ENCODE measurements at regions not wholly inside any gene's neighbourhood (a gene's known extent, or its start where the extent isn't known, plus 50 kb on each side); places are given as distances from the start of the nearest gene placed in this dataset.

GRCh38 chr13:105972306-105972721 is 563.1 kb downstream of the EFNB2 start:
- no peak for DNase-seq

DNA sequence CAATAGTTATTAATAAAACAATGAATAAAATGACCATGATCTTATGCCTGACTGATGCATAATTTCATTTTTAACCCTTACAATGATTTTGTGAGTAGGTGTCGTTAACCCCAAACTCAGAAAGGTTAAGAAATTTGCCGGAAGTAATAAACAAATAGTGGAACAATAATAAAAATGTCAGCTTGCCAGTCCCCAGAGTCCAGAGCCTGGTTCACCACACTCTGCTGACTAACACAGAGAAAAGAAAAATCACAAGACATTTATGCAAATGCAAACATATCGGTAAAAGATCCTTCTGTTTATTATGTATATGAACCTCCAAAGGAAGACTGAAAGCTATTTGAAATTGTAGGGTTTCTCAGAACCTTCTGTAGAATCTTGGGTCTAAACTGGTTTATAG is 563.7 kb downstream of the EFNB2 start:
- no peak for DNase-seq

GRCh38 chr13:105971312-105971711 is 564.1 kb downstream of the EFNB2 start:
- no peak for DNase-seq

DNA sequence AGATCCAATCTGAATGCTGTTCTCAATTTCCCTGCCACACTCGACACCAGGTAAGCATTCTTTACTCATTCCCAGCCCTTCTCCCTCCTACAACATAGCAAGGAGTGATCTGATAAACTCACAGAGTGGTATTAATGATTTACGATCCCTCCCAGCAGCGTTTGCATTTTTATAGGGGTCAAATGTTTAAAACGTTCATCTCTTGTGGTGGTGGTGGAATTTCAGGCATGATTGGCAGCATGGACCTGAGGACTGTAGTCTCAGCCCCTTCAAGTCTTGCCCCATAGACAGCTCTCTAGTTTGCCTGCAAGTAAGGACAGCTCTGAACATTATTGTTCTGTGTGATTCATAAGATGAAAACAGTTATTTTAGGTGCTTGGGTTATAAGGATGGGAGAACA is 565.7 kb downstream of the EFNB2 start:
- peak; percentile 80 for DNase-seq

DNA sequence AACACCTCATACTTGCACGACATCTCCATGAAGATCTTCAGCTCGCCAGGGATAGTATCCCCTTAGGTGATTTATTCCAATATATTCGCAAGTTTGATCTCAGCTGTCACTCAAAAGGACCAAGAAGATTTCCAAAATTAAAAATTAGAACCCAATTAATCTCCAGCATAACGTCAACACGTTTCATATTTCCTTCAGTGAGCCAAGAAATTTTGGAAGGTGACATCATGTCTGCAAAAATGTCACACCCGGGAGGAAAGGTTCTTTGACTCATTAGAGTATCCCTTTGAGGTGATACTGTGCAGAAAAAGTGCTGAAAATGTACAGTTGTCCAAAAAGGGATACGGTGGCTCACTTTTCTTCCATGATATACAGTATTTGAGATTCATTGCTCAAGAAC is 569.6 kb downstream of the EFNB2 start:
- DNase-seq: no peak

GRCh38 chr13:105962080-105962479 is 573.4 kb downstream of the EFNB2 start:
- DNase-seq: no peak

- DNase-seq: no peak
Observed at GRCh38 chr13:105961438-105961837, 574.0 kb downstream of the EFNB2 start.

GRCh38 chr13:105960326-105960725 is 575.1 kb downstream of the EFNB2 start:
- no peak for DNase-seq

- no peak for DNase-seq
Observed at GRCh38 chr13:105959876-105960275, 575.6 kb downstream of the EFNB2 start.

- no peak for DNase-seq
Observed at GRCh38 chr13:105957769-105958438, 577.6 kb downstream of the EFNB2 start.

DNA sequence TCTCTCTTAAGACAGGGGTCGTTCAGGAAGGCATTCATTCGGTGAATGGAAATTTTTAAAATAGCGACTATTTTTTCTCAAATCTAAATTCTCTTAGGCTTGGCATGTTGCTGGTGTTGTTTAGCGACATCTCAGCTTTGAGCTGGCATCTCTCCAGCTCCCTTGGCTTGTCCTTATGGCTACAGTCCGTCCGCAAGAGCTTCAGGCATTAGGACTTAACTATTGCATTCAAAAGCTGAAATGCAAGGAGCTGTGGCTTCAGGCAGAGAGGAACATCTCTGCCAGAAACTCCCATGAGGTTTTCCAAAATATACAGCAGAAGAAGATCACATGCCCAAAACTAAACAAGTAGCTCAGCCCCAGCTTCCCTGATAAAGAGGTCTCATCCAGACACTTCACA is 578.5 kb downstream of the EFNB2 start:
- no peak for DNase-seq

GRCh38 chr13:105952973-105953290 is 582.5 kb downstream of the EFNB2 start:
- DNase-seq: no peak

GRCh38 chr13:105952233-105952972 is 583.1 kb downstream of the EFNB2 start:
- no peak for DNase-seq

DNA sequence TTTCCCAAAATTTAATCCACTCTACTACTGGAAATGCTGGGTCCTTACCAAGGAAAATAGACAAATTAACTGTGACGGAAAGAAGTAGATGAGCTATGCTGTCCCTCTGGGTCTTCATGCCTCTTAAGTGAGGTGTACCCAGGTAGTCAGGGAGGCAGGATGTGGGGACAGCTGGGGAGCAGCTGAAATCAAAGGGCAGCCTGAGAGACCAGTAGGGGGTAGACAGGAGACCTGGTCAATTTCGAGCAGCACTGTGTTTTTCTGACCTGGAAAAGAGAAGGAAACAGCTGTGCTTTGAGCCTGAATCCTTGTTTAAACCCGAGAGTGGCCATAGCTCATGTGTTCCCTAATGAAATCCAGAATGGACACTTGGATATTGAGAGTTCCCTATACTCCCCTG is 587.3 kb downstream of the EFNB2 start:
- DNase-seq: no peak

- DNase-seq: no peak
Observed at GRCh38 chr13:105940882-105941281, 594.6 kb downstream of the EFNB2 start.

- DNase-seq: no peak
Observed at GRCh38 chr13:105937451-105937850, 598.0 kb downstream of the EFNB2 start.

DNA sequence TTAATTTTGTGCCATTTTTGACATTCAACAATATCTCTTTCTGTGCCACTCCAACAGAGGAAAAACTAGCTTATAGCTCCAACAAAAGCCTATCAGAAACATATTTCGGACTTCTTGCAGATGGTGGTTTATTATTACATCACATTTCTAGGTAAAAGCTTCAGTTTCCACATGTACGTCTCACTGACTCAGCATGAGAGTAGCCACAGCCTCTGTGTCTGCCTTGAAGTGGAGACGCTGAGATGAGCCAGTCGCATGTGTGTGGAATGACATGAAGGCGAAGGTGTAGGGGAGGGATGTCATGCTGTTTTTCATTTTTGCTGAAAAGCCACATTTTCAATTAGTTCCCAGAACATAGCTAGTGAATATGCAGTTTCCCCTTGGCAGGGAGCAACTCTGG is 598.6 kb downstream of the EFNB2 start:
- no peak for DNase-seq

DNA sequence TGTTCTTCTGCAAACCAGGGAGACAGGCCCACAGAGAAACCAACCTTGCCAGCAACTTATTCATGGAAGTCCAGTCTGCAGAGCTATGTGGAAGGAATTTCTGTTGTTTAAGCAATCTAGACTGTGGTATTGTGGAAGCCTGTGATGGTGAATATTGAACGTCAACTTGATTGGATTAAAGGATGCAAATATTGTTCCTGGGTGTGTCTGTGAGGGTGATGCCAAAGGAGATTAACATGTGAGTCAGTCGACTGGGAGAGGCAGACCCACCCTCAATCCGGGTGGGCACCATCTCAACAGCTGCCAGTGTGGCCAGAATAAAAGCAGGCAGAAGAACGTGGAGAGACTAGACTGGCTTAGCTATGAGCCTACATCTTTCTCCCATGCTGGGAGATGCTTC is 606.0 kb downstream of the EFNB2 start:
- DNase-seq: no peak

GRCh38 chr13:105928901-105929300 is 606.6 kb downstream of the EFNB2 start:
- DNase-seq: no peak

DNA sequence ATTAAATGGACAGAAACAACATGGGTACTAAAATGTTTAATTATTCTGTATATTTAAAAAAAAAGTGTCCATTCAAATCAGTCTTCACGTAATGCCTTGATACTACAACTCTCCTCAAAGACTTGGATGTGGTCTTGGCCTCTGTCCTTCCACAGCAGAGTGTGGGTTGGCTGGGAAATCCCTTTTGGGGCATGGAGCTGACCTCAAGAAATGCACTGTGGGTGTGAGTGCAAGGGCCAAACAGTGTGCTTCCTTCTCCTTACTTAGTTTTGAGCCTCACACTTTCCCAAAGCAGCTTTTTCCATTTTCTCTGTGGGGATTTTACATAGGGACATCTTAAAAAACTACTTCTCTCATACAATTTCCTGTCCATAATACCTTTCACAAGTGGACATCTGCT is 607.4 kb downstream of the EFNB2 start:
- no peak for DNase-seq

- peak; percentile 83 for DNase-seq
Observed at GRCh38 chr13:105925496-105925895, 610.0 kb downstream of the EFNB2 start.

- no peak for DNase-seq
Observed at GRCh38 chr13:105921711-105922110, 613.8 kb downstream of the EFNB2 start.

DNA sequence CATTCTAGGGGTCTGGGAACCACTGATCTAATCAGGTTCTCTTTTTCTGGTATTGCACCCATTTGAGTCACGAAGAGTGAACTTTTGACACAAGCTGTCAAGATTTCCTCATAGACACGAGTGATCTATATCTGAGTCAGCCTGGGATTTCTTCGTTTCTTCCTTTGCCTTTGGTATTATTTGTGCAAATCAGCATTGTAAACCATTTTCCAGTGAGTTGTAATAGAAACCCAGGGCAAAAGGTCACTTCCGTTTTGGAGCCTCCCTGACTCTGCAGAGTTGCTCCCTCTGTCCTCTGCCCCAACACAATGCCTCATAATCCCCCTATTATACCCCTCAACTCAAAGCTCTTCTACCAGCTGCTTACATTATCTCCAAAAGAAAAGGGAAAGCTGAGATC is 615.1 kb downstream of the EFNB2 start:
- peak; percentile 76 for DNase-seq

GRCh38 chr13:105918842-105919741 is 616.4 kb downstream of the EFNB2 start:
- DNase-seq: peak; percentile 88
